HEK293T (cell line): ENCODE measurements at regions not wholly inside any gene's neighbourhood (a gene's known extent, or its start where the extent isn't known, plus 50 kb on each side); places are given as distances from the start of the nearest gene placed in this dataset.

Experiments used
- ARNT ChIP-seq: fragments of 450-650 bp; IDR thresholded peaks from 2 replicates; pipeline ENCODE4 v1.6.1; 2017; ENCODE audit warnings: mild to moderate bottlenecking
- ELF4 ChIP-seq: fragments of 450-650 bp; IDR thresholded peaks from 2 replicates; pipeline ENCODE4 v1.6.1; 2017; ENCODE audit warnings: antibody characterized with exemption
- SP1 ChIP-seq: fragments of 450-650 bp; IDR thresholded peaks from 2 replicates; pipeline ENCODE4 v1.6.1; 2017

GRCh38 chr15:91521548-91521947 is 332.0 kb upstream of the SLCO3A1 start:
- TF ChIP-seq ARNT (no peak), SP1 (no peak), ELF4 (no peak)
